ENCODE measurements at regions not wholly inside any gene's neighbourhood (a gene's known extent, or its start where the extent isn't known, plus 50 kb on each side); places are given as distances from the start of the nearest gene placed in this dataset.

GRCh38 chr11:80856066-80856465 is 1415.2 kb upstream of the TENM4 start:
- H3K4me3 ChIP-seq (ENCODE audit: extremely low read depth in 1 of 4, insufficient read depth in 2 of 4, low read depth in 3 of 4, low read length in 4 of 4) = no peak overlapping the region
- H3K27ac ChIP-seq (ENCODE audit: low read depth, low read length) = no peak overlapping the region
- no peak overlapping the region for H3K9ac ChIP-seq (replicated peaks in 1 of 4; ENCODE audit: extremely low read depth in 1 of 4, low read depth in 3 of 4, low read length in 3 of 4)
- H4K20me1 ChIP-seq (replicated peaks in 1 of 2; ENCODE audit: control insufficient read depth in 1 of 2, insufficient read depth in 2 of 2, low read length in 2 of 2) = no peaks in the 10 kb centered on the region
- H2AK5ac ChIP-seq (ENCODE audit: low read depth, low read length) = no peak overlapping the region
- H2BK12ac ChIP-seq (ENCODE audit: low read depth, low read length) = no peak overlapping the region
- H2BK15ac ChIP-seq (ENCODE audit: low read length) = no peak overlapping the region
- no peak for TF ChIP-seq RAD21 (IDR thresholded peaks at IDR 0.05 in 1 of 2, conservative IDR thresholded peaks at IDR 0.05 in 1 of 2; ENCODE audit: low read depth in 2 of 2, low read length in 2 of 2)
- TF ChIP-seq FOSL1 (IDR thresholded peaks at IDR 0.05; ENCODE audit: insufficient read depth, low read depth, low read length) = no peak
- H3K23ac ChIP-seq (ENCODE audit: insufficient read length) = no peak overlapping the region
- H4K91ac ChIP-seq (replicated peaks; ENCODE audit: insufficient read length, low read length) = no peak overlapping the region
- no peak overlapping the region for H2AFZ ChIP-seq (ENCODE audit: low read length)
- H3K18ac ChIP-seq (ENCODE audit: extremely low read depth, low read length) = no peak overlapping the region
- POLR2A ChIA-PET (ENCODE audit: partially characterized antibody) = no interaction called here
- no peaks in the 10 kb centered on the region for H3K23me2 ChIP-seq (ENCODE audit: low read depth, low read length)
- no peaks in the 10 kb centered on the region for H3K36me3 ChIP-seq (ENCODE audit: control insufficient read depth in 2 of 4, insufficient read depth in 4 of 4, low read length in 3 of 4)
- H3K27me3 ChIP-seq (replicated peaks in 1 of 4; ENCODE audit: control insufficient read depth in 3 of 4, extremely low read depth in 1 of 4, insufficient read depth in 3 of 4, low read length in 3 of 4) = no peaks in the 10 kb centered on the region
- H3K79me1 ChIP-seq (ENCODE audit: low read depth, low read length) = no peaks in the 10 kb centered on the region
- FAIRE-seq = no peak
- H2BK5ac ChIP-seq (ENCODE audit: low read depth, low read length) = no peak overlapping the region
- H3K4me1 ChIP-seq (replicated peaks in 1 of 4; ENCODE audit: control insufficient read depth in 3 of 4, insufficient read depth in 4 of 4, low read length in 3 of 4) = no peaks in the 10 kb centered on the region; a peak in 1 of 7 replicates
- no peak overlapping the region for H4K5ac ChIP-seq (ENCODE audit: insufficient read length, low read depth, low read length)
- H3K9me3 ChIP-seq (ENCODE audit: insufficient read depth in 2 of 2, low read depth in 1 of 2, low read length in 1 of 2) = no peaks in the 10 kb centered on the region; a peak in 1 of 4 replicates
- no peak overlapping the region for H4K8ac ChIP-seq (ENCODE audit: extremely low read depth, insufficient read depth, low read length)
- H3K56ac ChIP-seq (replicated peaks; ENCODE audit: insufficient read length, low read depth, low read length) = no peak overlapping the region
- DNase-seq (ENCODE audit: low read depth in 1 of 2, low spot score in 2 of 2) = no peak
- H3K4ac ChIP-seq (replicated peaks; ENCODE audit: insufficient read length, low read depth, low read length) = no peak overlapping the region
- no peaks in the 10 kb centered on the region for H3K79me2 ChIP-seq (ENCODE audit: control insufficient read depth in 1 of 2, insufficient read depth in 2 of 2, low read length in 2 of 2)
- no peak overlapping the region for H3K14ac ChIP-seq (ENCODE audit: insufficient read length)
- no peak overlapping the region for H2BK20ac ChIP-seq (ENCODE audit: low read length)
- CTCF ChIA-PET (ENCODE audit: partially characterized antibody) = no interaction called here
- no peak overlapping the region for H2BK120ac ChIP-seq (replicated peaks; ENCODE audit: low read depth, low read length)
- no peak overlapping the region for H3K4me2 ChIP-seq (ENCODE audit: insufficient read depth in 1 of 2, low read depth in 2 of 2, low read length in 2 of 2)
- WGBS, 2 experiments (ENCODE audit: extremely low coverage in 1 of 2, insufficient coverage in 1 of 2, insufficient read length in 1 of 2, insufficient replicate concordance in 2 of 2, low coverage in 1 of 2, low lambda C conversion rate in 2 of 2, missing lambda C conversion rate in 1 of 2) = 95% methylated on average over 1 of the region's 1 CpG; no CpG with 5 or more reads in 1 of the 2 experiments

Data from H1 (cell line).